ENCODE measurements at regions not wholly inside any gene's neighbourhood (a gene's known extent, or its start where the extent isn't known, plus 50 kb on each side); places are given as distances from the start of the nearest gene placed in this dataset.
A peak's percentile ranks its signal among the peaks of the same experiment; 100 is the strongest.

- Mint-ChIP-seq H3K27ac (no peak overlapping the region), H3K9me3 (peaks cover 32% of the 10 kb centered on the region), H3K4me3 (no peak overlapping the region), H3K36me3 (ENCODE audit: low read depth) (no peaks in the 10 kb centered on the region), H3K27me3 (no peaks in the 10 kb centered on the region), H3K4me1 (ENCODE audit: low read depth) (no peaks in the 10 kb centered on the region)
Measured at GRCh38 chr3:105997466-105997799, 128.6 kb upstream of the CBLB start.

- Mint-ChIP-seq H3K4me3 (no peak overlapping the region), H3K27me3 (no peaks in the 10 kb centered on the region), H3K27ac (peak overlapping the region; percentile 31), H3K4me1 (ENCODE audit: low read depth) (peaks cover 1% of the 10 kb centered on the region), H3K36me3 (ENCODE audit: low read depth) (no peaks in the 10 kb centered on the region), H3K9me3 (peaks cover 30% of the 10 kb centered on the region)
Measured at GRCh38 chr3:105997800-105998526, 129.2 kb upstream of the CBLB start.

- no peaks in the 10 kb centered on the region for H3K27me3 Mint-ChIP-seq
- H3K9me3 Mint-ChIP-seq = peaks cover 34% of the 10 kb centered on the region
- H3K27ac Mint-ChIP-seq = no peak overlapping the region
Measured at GRCh38 chr3:105999856-106000255, 131.0 kb upstream of the CBLB start.

GRCh38 chr3:106001923-106002322, 133.1 kb upstream of the CBLB start:
- Mint-ChIP-seq H3K4me3 (no peak overlapping the region), H3K27ac (no peak overlapping the region), H3K36me3 (ENCODE audit: low read depth) (no peaks in the 10 kb centered on the region), H3K9me3 (peaks cover 26% of the 10 kb centered on the region), H3K27me3 (no peaks in the 10 kb centered on the region), H3K4me1 (ENCODE audit: low read depth) (peaks cover 11% of the 10 kb centered on the region)

More at GRCh38 chr3:105999856-106000255, 131.0 kb upstream of the CBLB start:
- no peak overlapping the region for H3K4me3 Mint-ChIP-seq
- H3K4me1 Mint-ChIP-seq (ENCODE audit: low read depth) = peaks cover 11% of the 10 kb centered on the region
- no peaks in the 10 kb centered on the region for H3K36me3 Mint-ChIP-seq (ENCODE audit: low read depth)

- H3K4me1 Mint-ChIP-seq (ENCODE audit: low read depth) = peaks cover 30% of the 10 kb centered on the region
- H3K9me3 Mint-ChIP-seq = peaks cover 23% of the 10 kb centered on the region
- no peaks in the 10 kb centered on the region for H3K27me3 Mint-ChIP-seq
- H3K36me3 Mint-ChIP-seq (ENCODE audit: low read depth) = peaks cover 10% of the 10 kb centered on the region
- peak overlapping the region; percentile 15 for H3K4me3 Mint-ChIP-seq
- peak overlapping the region; percentile 67 for H3K27ac Mint-ChIP-seq
Measured at GRCh38 chr3:106004137-106004681, 135.4 kb upstream of the CBLB start.

- peaks cover 16% of the 10 kb centered on the region for H3K36me3 Mint-ChIP-seq (ENCODE audit: low read depth)
- H3K9me3 Mint-ChIP-seq = peaks cover 19% of the 10 kb centered on the region
- no peak overlapping the region for H3K4me3 Mint-ChIP-seq
- peaks cover 36% of the 10 kb centered on the region for H3K4me1 Mint-ChIP-seq (ENCODE audit: low read depth)
- no peaks in the 10 kb centered on the region for H3K27me3 Mint-ChIP-seq
- no peak overlapping the region for H3K27ac Mint-ChIP-seq
Measured at GRCh38 chr3:106004826-106005225, 136.0 kb upstream of the CBLB start.

- H3K27ac Mint-ChIP-seq = no peak overlapping the region
- no peak overlapping the region for H3K4me3 Mint-ChIP-seq
- H3K9me3 Mint-ChIP-seq = peaks cover 12% of the 10 kb centered on the region
- peaks cover 21% of the 10 kb centered on the region for H3K36me3 Mint-ChIP-seq (ENCODE audit: low read depth)
- H3K4me1 Mint-ChIP-seq (ENCODE audit: low read depth) = peaks cover 48% of the 10 kb centered on the region
- H3K27me3 Mint-ChIP-seq = no peaks in the 10 kb centered on the region
Measured at GRCh38 chr3:106006001-106006400, 137.2 kb upstream of the CBLB start.

GRCh38 chr3:106006571-106006970, 137.8 kb upstream of the CBLB start:
- Mint-ChIP-seq H3K4me3 (no peak overlapping the region), H3K9me3 (peaks cover 14% of the 10 kb centered on the region), H3K4me1 (ENCODE audit: low read depth) (peaks cover 54% of the 10 kb centered on the region), H3K36me3 (ENCODE audit: low read depth) (peaks cover 21% of the 10 kb centered on the region), H3K27me3 (no peaks in the 10 kb centered on the region), H3K27ac (no peak overlapping the region)

GRCh38 chr3:106007512-106007911, 138.7 kb upstream of the CBLB start:
- H3K4me1 Mint-ChIP-seq (ENCODE audit: low read depth) = peaks cover 63% of the 10 kb centered on the region
- no peak overlapping the region for H3K4me3 Mint-ChIP-seq
- peaks cover 23% of the 10 kb centered on the region for H3K36me3 Mint-ChIP-seq (ENCODE audit: low read depth)
- peaks cover 16% of the 10 kb centered on the region for H3K9me3 Mint-ChIP-seq
- peak overlapping the region; percentile 22 for H3K27ac Mint-ChIP-seq
- no peaks in the 10 kb centered on the region for H3K27me3 Mint-ChIP-seq

GRCh38 chr3:106008766-106009165, 140.0 kb upstream of the CBLB start:
- Mint-ChIP-seq H3K36me3 (ENCODE audit: low read depth) (peaks cover 25% of the 10 kb centered on the region), H3K4me1 (ENCODE audit: low read depth) (peaks cover 70% of the 10 kb centered on the region), H3K4me3 (no peak overlapping the region), H3K9me3 (peaks cover 12% of the 10 kb centered on the region), H3K27ac (peak overlapping the region; percentile 94), H3K27me3 (no peaks in the 10 kb centered on the region)

- Mint-ChIP-seq H3K27ac (peak overlapping the region; percentile 94), H3K36me3 (ENCODE audit: low read depth) (peaks cover 25% of the 10 kb centered on the region), H3K27me3 (no peaks in the 10 kb centered on the region), H3K4me1 (ENCODE audit: low read depth) (peaks cover 79% of the 10 kb centered on the region), H3K9me3 (peaks cover 12% of the 10 kb centered on the region), H3K4me3 (peak overlapping the region; percentile 52)
Measured at GRCh38 chr3:106010829-106011228, 142.0 kb upstream of the CBLB start.

- H3K4me3 Mint-ChIP-seq = peak overlapping the region; percentile 12
- H3K4me1 Mint-ChIP-seq (ENCODE audit: low read depth) = peaks cover 71% of the 10 kb centered on the region
- H3K36me3 Mint-ChIP-seq (ENCODE audit: low read depth) = peaks cover 17% of the 10 kb centered on the region
- H3K27ac Mint-ChIP-seq = peak overlapping the region; percentile 82
- no peaks in the 10 kb centered on the region for H3K27me3 Mint-ChIP-seq
- peaks cover 11% of the 10 kb centered on the region for H3K9me3 Mint-ChIP-seq
Measured at GRCh38 chr3:106013971-106014370, 145.2 kb upstream of the CBLB start.

- Mint-ChIP-seq H3K4me3 (no peak overlapping the region), H3K36me3 (ENCODE audit: low read depth) (peaks cover 12% of the 10 kb centered on the region), H3K27me3 (no peaks in the 10 kb centered on the region), H3K4me1 (ENCODE audit: low read depth) (peaks cover 66% of the 10 kb centered on the region), H3K27ac (peak overlapping the region; percentile 82), H3K9me3 (peaks cover 11% of the 10 kb centered on the region)
Measured at GRCh38 chr3:106014518-106014917, 145.7 kb upstream of the CBLB start.

- H3K27ac Mint-ChIP-seq = peak overlapping the region; percentile 82
- H3K4me1 Mint-ChIP-seq (ENCODE audit: low read depth) = peaks cover 61% of the 10 kb centered on the region
- H3K4me3 Mint-ChIP-seq = no peak overlapping the region
- peaks cover 7% of the 10 kb centered on the region for H3K9me3 Mint-ChIP-seq
- peaks cover 7% of the 10 kb centered on the region for H3K36me3 Mint-ChIP-seq (ENCODE audit: low read depth)
- no peaks in the 10 kb centered on the region for H3K27me3 Mint-ChIP-seq
Measured at GRCh38 chr3:106014971-106015370, 146.2 kb upstream of the CBLB start.

- H3K27ac Mint-ChIP-seq = no peak overlapping the region
- peaks cover 32% of the 10 kb centered on the region for H3K4me1 Mint-ChIP-seq (ENCODE audit: low read depth)
- H3K9me3 Mint-ChIP-seq = peaks cover 3% of the 10 kb centered on the region
- H3K36me3 Mint-ChIP-seq (ENCODE audit: low read depth) = no peaks in the 10 kb centered on the region
- H3K4me3 Mint-ChIP-seq = no peak overlapping the region
- no peaks in the 10 kb centered on the region for H3K27me3 Mint-ChIP-seq
Measured at GRCh38 chr3:106018102-106018501, 149.3 kb upstream of the CBLB start.
